Transverse colon (tissue), 4 donors: ENCODE measurements at regions not wholly inside any gene's neighbourhood (a gene's known extent, or its start where the extent isn't known, plus 50 kb on each side); places are given as distances from the start of the nearest gene placed in this dataset.
"Not testable (repeated sequence)": the region's sequence is repeated elsewhere in the genome, so short reads cannot be mapped to it uniquely, and the experiment has no call there.

Experiments
- DNase-seq: peaks from one replicate; pipeline ENCODE4 v3.0.0-alpha.2; 2019
- H3K27ac ChIP-seq, 4 donors: fragments of 200-600 bp; sonication (generic); 2 replicates each; pipeline ENCODE4 v1.5.1; 2016 to 2018; ENCODE audit warnings: inconsistent platforms in 4 of 4
- H3K27me3 ChIP-seq: fragments of 200-600 bp; sonication (generic); 2 replicates; pipeline ENCODE4 v1.5.1; 2017; ENCODE audit warnings: inconsistent platforms
- H3K36me3 ChIP-seq, 4 donors: fragments of 200-600 bp; sonication (generic); 2 replicates each; pipeline ENCODE4 v1.5.1; 2017 to 2019; ENCODE audit warnings: inconsistent platforms in 4 of 4
- H3K4me1 ChIP-seq, 4 donors: fragments of 200-600 bp; sonication (generic); 2 replicates each; pipeline ENCODE4 v1.5.1; 2017 to 2020; ENCODE audit warnings: inconsistent platforms in 4 of 4
- H3K4me3 ChIP-seq, 4 donors: fragments of 200-600 bp; sonication (generic); 1 replicate in 1 of 4; 2 replicates in 3 of 4; pipeline versions ENCODE4 v1.5.1 to v1.6.1; 2017 to 2019; ENCODE audit warnings: inconsistent platforms in 4 of 4
- H3K9me3 ChIP-seq, 2 donors: fragments of 200-600 bp; sonication (generic); 2 replicates each; pipeline ENCODE4 v1.5.1; 2017 to 2019; ENCODE audit warnings: inconsistent platforms in 2 of 2
- EP300 ChIP-seq: sonication (generic); formaldehyde crosslinking; IDR thresholded peaks from one replicate; pipeline ENCODE4 v1.6.1; 2017; ENCODE audit warnings: antibody characterized with exemption, low read depth
- POLR2A ChIP-seq: fragments of 450-650 bp; IDR thresholded peaks from one replicate; pipeline ENCODE4 v1.6.1; 2016; ENCODE audit warnings: antibody characterized with exemption, mild to moderate bottlenecking, moderate library complexity
- POLR2AphosphoS5 ChIP-seq, 3 donors: sonication (generic); formaldehyde crosslinking; IDR thresholded peaks; one replicate each; pipeline ENCODE4 v1.6.1; 2016; ENCODE audit warnings: antibody characterized with exemption in 3 of 3
- WGBS, 2 donors: methylation state at CpG; one replicate each; pipeline ENCODE4 v1.1.5; 2018; ENCODE audit warnings: low coverage in 1 of 2; 5-methylcytosine and 5-hydroxymethylcytosine counted together
- in situ Hi-C, 4 donors: fragments of 200-750 bp; cut with MboI; loops; one replicate each; pipeline versions ENCODE4 v1.15.0 to v1.15.1; 2017; ENCODE audit warnings: low sequenced_read_pairs in 3 of 4, low pct_ligation_motif_present in 1 of 4, low pct_unique_long_range_greater_than_20kb in 1 of 4
- intact Hi-C: fragments of 100-400 bp; cut with DNase I; formaldehyde crosslinking; loops from one replicate; pipeline ENCODE4 v1.15.1; 2023; ENCODE audit warnings: low total_unique reads
- TF ChIP-seq, protein P1 (sequence below), 5 experiments: fragments of 200-600 bp in 3 of 5; fragments of 450-650 bp in 2 of 5; sonication (generic) in 3 of 5; IDR thresholded peaks; 1 replicate in 2 of 5; 2 replicates in 3 of 5; pipeline ENCODE4 v1.5.1; 2016 to 2017; ENCODE audit warnings: antibody characterized with exemption in 5 of 5, inconsistent platforms in 3 of 5, mild to moderate bottlenecking in 2 of 5, moderate library complexity in 1 of 5

- H3K4me1 ChIP-seq, result no peaks in the 10 kb centered on the region
- H3K27ac ChIP-seq, result no peak overlapping the region
- WGBS, 2 donors, result 20 to 83% methylated on average over 1 of the region's 1 CpG
- no peak overlapping the region for H3K4me3 ChIP-seq
- in situ Hi-C loops (loop anchor here in 1 of 4 donors (25.0 kb wide), 1 partner anchor 96 kb away; no protein-coding TSS in a partner anchor), intact Hi-C loops (no loop called here)
- no peaks in the 10 kb centered on the region for H3K9me3 ChIP-seq
- TF ChIP-seq, protein P1, sequence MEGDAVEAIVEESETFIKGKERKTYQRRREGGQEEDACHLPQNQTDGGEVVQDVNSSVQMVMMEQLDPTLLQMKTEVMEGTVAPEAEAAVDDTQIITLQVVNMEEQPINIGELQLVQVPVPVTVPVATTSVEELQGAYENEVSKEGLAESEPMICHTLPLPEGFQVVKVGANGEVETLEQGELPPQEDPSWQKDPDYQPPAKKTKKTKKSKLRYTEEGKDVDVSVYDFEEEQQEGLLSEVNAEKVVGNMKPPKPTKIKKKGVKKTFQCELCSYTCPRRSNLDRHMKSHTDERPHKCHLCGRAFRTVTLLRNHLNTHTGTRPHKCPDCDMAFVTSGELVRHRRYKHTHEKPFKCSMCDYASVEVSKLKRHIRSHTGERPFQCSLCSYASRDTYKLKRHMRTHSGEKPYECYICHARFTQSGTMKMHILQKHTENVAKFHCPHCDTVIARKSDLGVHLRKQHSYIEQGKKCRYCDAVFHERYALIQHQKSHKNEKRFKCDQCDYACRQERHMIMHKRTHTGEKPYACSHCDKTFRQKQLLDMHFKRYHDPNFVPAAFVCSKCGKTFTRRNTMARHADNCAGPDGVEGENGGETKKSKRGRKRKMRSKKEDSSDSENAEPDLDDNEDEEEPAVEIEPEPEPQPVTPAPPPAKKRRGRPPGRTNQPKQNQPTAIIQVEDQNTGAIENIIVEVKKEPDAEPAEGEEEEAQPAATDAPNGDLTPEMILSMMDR (IDR thresholded peaks at IDR 0.05), result no peak
- TF ChIP-seq POLR2AphosphoS5 (IDR thresholded peaks at IDR 0.05) (no peak), POLR2A (no peak), EP300 (no peak)
- H3K36me3 ChIP-seq, result no peaks in the 10 kb centered on the region
- no peaks in the 10 kb centered on the region for H3K27me3 ChIP-seq
- DNase-seq, result no peak
Measured at GRCh38 chr4:72933029-72933428, 136.5 kb downstream of the COX18 start.

- no peak for DNase-seq
- Histone ChIP-seq H3K36me3 (no peaks in the 10 kb centered on the region), H3K27me3 (no peaks in the 10 kb centered on the region), H3K4me3 (no peak overlapping the region), H3K4me1 (no peaks in the 10 kb centered on the region), H3K27ac (no peak overlapping the region), H3K9me3 (no peaks in the 10 kb centered on the region)
- WGBS, 2 donors, result 80% methylated on average over 5 of the region's 5 CpGs; no CpG with 5 or more reads in 1 of the 2 donors
- in situ Hi-C loops, result loop anchor here in 1 of 4 donors (25.0 kb wide), 1 partner anchor 94 kb away; no protein-coding TSS in a partner anchor
- intact Hi-C loops, result no loop called here
- TF ChIP-seq, protein P1 (IDR thresholded peaks at IDR 0.05), result no peak
- no peak for TF ChIP-seq POLR2AphosphoS5 (IDR thresholded peaks at IDR 0.05)
- TF ChIP-seq POLR2A, result no peak
- TF ChIP-seq EP300, result no peak
Measured at GRCh38 chr4:72931346-72931745, 138.2 kb downstream of the COX18 start.

DNA sequence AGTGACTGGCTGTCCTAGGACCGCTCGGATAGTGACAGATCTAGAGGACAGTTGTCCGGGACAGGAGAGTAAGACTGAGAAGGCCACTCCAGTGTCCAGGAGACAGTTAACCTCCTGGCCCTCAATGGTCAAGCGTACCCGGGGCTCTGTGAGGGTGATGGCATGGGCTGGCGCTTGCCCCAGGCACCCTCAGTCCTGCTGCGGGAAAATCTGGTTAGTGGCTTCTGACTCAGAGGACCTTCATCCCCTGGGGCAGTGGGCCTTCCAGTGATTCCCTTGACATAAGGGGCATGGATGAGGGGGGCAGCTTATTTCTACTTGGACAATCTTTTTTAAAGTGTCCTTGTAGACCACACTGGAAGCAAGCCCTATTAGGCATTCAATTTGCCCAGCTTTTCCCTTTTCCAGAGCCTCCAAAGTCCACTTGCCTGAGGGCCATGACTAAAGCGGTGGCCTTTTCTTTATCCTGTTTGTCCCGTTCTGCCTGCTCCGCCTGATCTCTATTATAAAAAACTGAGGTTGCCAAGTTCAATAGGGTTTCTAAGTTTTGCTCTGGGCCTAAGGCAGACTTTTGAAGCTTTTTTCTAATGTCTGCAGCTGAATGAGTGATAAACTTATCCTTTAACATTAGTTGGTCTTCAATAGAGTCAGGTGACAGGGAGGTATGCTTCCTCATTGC lies 139.8 kb downstream of the COX18 start:
- H3K9me3 ChIP-seq, H3K27me3 ChIP-seq, H3K36me3 ChIP-seq, DNase-seq, H3K27ac ChIP-seq, H3K4me1 ChIP-seq, intact Hi-C loops, H3K4me3 ChIP-seq: not testable (repeated sequence)
- WGBS, 2 donors, result 67 to 87% methylated on average over 3 to 10 of the region's 10 CpGs
- in situ Hi-C loops, result loop anchor here in 1 of 4 donors (25.0 kb wide), 1 partner anchor 92 kb away; no protein-coding TSS in a partner anchor

- in situ Hi-C loops, result loop anchor here in 1 of 4 donors (25.0 kb wide), 1 partner anchor 88 kb away; no protein-coding TSS in a partner anchor
- intact Hi-C loops, result no loop called here
- no peaks in the 10 kb centered on the region for H3K36me3 ChIP-seq
- H3K9me3 ChIP-seq, result no peaks in the 10 kb centered on the region
- TF ChIP-seq EP300, result no peak
- TF ChIP-seq, protein P1 (IDR thresholded peaks at IDR 0.05), result no peak
- no peak for TF ChIP-seq POLR2A
- TF ChIP-seq POLR2AphosphoS5 (IDR thresholded peaks at IDR 0.05), result no peak
- no peak for DNase-seq
- no peak overlapping the region for H3K27ac ChIP-seq
- H3K4me3 ChIP-seq, result no peak overlapping the region
- 87% methylated on average over 2 of the region's 2 CpGs; no CpG with 5 or more reads in 1 of the 2 donors for WGBS, 2 donors
- no peaks in the 10 kb centered on the region for H3K4me1 ChIP-seq
- H3K27me3 ChIP-seq, result no peaks in the 10 kb centered on the region
Measured at GRCh38 chr4:72924814-72925213, 144.7 kb downstream of the COX18 start.
